ENCODE measurements at regions not wholly inside any gene's neighbourhood (a gene's known extent, or its start where the extent isn't known, plus 50 kb on each side); places are given as distances from the start of the nearest gene placed in this dataset.
A peak's percentile ranks its signal among the peaks of the same experiment; 100 is the strongest.

- Mint-ChIP-seq H3K27me3 (ENCODE audit: insufficient read depth, low read depth) (no peaks in the 10 kb centered on the region), H3K27ac (no peak overlapping the region), H3K9me3 (peaks cover 13% of the 10 kb centered on the region), H3K4me1 (peaks cover 10% of the 10 kb centered on the region), H3K4me3 (no peak overlapping the region), H3K36me3 (no peaks in the 10 kb centered on the region)
- Histone ChIP-seq H3K36me3 (no peaks in the 10 kb centered on the region), H3K79me2 (ENCODE audit: low read depth) (no peaks in the 10 kb centered on the region), H3K27ac (no peak overlapping the region), H3K4me3 (no peak overlapping the region), H3F3A (ENCODE audit: low read depth) (no peaks in the 10 kb centered on the region), H3K27me3 (no peaks in the 10 kb centered on the region), H4K20me1 (ENCODE audit: low read depth) (no peaks in the 10 kb centered on the region), H3K4me1 (no peaks in the 10 kb centered on the region), H3K9ac (no peak overlapping the region), H2AFZ (replicated peaks) (peak overlapping the region; percentile 55), H3K9me3 (ENCODE audit: low read depth) (no peaks in the 10 kb centered on the region), H3K4me2 (no peak overlapping the region)
- DNase-seq (ENCODE audit: low spot score) = no peak
- TF ChIP-seq EZH2phosphoT487 (IDR thresholded peaks at IDR 0.05) (no peak), EZH2 (IDR thresholded peaks at IDR 0.05) (no peak), CTCF (IDR thresholded peaks at IDR 0.05) (no peak)
Measured at GRCh38 chr13:74771964-74772363, 637.8 kb upstream of the KLF12 start.

- Histone ChIP-seq H3K27ac (no peak overlapping the region), H3K4me1 (no peaks in the 10 kb centered on the region), H3K9me3 (ENCODE audit: low read depth) (no peaks in the 10 kb centered on the region), H3K4me3 (no peak overlapping the region), H3K4me2 (no peak overlapping the region), H2AFZ (replicated peaks) (no peak overlapping the region), H3K36me3 (no peaks in the 10 kb centered on the region), H3F3A (ENCODE audit: low read depth) (no peaks in the 10 kb centered on the region), H3K79me2 (ENCODE audit: low read depth) (no peaks in the 10 kb centered on the region), H3K27me3 (no peaks in the 10 kb centered on the region), H3K9ac (no peak overlapping the region), H4K20me1 (ENCODE audit: low read depth) (no peaks in the 10 kb centered on the region)
- H3K4me1 Mint-ChIP-seq = peaks cover 10% of the 10 kb centered on the region
- no peak overlapping the region for H3K4me3 Mint-ChIP-seq
- no peaks in the 10 kb centered on the region for H3K27me3 Mint-ChIP-seq (ENCODE audit: insufficient read depth, low read depth)
- peaks cover 6% of the 10 kb centered on the region for H3K9me3 Mint-ChIP-seq
- TF ChIP-seq CTCF (IDR thresholded peaks at IDR 0.05) (no peak), EZH2phosphoT487 (IDR thresholded peaks at IDR 0.05) (no peak), EZH2 (IDR thresholded peaks at IDR 0.05) (no peak)
- H3K36me3 Mint-ChIP-seq = no peaks in the 10 kb centered on the region
- no peak overlapping the region for H3K27ac Mint-ChIP-seq
- no peak for DNase-seq (ENCODE audit: low spot score)
Measured at GRCh38 chr13:74770361-74770760, 636.2 kb upstream of the KLF12 start.

GRCh38 chr13:74769333-74769732 lies 635.1 kb upstream of the KLF12 start:
- TF ChIP-seq CTCF (IDR thresholded peaks at IDR 0.05) (no peak), EZH2 (IDR thresholded peaks at IDR 0.05) (no peak), EZH2phosphoT487 (IDR thresholded peaks at IDR 0.05) (no peak)
- no peak overlapping the region for H3K9ac ChIP-seq
- no peaks in the 10 kb centered on the region for H3K36me3 ChIP-seq
- no peaks in the 10 kb centered on the region for H3K79me2 ChIP-seq (ENCODE audit: low read depth)
- Mint-ChIP-seq H3K27ac (no peak overlapping the region), H3K4me1 (peaks cover 10% of the 10 kb centered on the region), H3K9me3 (peaks cover 4% of the 10 kb centered on the region), H3K27me3 (ENCODE audit: insufficient read depth, low read depth) (peaks cover under 1% of the 10 kb centered on the region), H3K4me3 (no peak overlapping the region), H3K36me3 (no peaks in the 10 kb centered on the region)
- H3K27me3 ChIP-seq = no peaks in the 10 kb centered on the region
- H3K9me3 ChIP-seq (ENCODE audit: low read depth) = no peaks in the 10 kb centered on the region
- no peaks in the 10 kb centered on the region for H3F3A ChIP-seq (ENCODE audit: low read depth)
- no peaks in the 10 kb centered on the region for H4K20me1 ChIP-seq (ENCODE audit: low read depth)
- H2AFZ ChIP-seq (replicated peaks) = no peak overlapping the region
- H3K4me3 ChIP-seq = no peak overlapping the region
- no peak overlapping the region for H3K27ac ChIP-seq
- no peak for DNase-seq (ENCODE audit: low spot score)
- H3K4me2 ChIP-seq = no peak overlapping the region
- no peaks in the 10 kb centered on the region for H3K4me1 ChIP-seq

Measured in neural progenitor cell (in vitro differentiated cells).